ENCODE measurements at regions not wholly inside any gene's neighbourhood (a gene's known extent, or its start where the extent isn't known, plus 50 kb on each side); places are given as distances from the start of the nearest gene placed in this dataset.

- TF ChIP-seq, protein P1, sequence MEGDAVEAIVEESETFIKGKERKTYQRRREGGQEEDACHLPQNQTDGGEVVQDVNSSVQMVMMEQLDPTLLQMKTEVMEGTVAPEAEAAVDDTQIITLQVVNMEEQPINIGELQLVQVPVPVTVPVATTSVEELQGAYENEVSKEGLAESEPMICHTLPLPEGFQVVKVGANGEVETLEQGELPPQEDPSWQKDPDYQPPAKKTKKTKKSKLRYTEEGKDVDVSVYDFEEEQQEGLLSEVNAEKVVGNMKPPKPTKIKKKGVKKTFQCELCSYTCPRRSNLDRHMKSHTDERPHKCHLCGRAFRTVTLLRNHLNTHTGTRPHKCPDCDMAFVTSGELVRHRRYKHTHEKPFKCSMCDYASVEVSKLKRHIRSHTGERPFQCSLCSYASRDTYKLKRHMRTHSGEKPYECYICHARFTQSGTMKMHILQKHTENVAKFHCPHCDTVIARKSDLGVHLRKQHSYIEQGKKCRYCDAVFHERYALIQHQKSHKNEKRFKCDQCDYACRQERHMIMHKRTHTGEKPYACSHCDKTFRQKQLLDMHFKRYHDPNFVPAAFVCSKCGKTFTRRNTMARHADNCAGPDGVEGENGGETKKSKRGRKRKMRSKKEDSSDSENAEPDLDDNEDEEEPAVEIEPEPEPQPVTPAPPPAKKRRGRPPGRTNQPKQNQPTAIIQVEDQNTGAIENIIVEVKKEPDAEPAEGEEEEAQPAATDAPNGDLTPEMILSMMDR (conservative IDR thresholded peaks at IDR 0.05), result no peak
- H3K27ac ChIP-seq, result no peak overlapping the region
These were observed 360.6 kb downstream of the BRD1 start for GRCh38 chr22:49466878-49467595.

DNA sequence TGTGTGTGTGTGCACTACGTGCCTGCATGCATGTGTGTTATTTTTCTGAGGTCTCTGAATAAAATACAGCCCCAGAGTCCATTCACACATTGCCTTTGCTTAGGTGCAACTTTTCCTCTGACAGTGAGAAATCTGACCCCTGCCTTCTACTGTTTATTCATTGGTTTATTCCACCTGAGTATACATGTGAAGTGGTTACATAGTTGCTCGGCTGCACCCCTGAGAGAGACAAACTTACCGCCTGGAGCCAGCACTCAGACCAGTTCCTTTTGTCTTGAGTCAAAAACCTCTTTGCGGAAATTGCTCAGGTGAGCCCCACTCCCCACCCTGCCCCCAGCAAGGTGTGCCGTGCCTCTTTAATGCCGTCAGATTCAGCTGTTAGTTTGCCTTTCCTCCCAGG is 363.6 kb downstream of the BRD1 start:
- H3K27ac ChIP-seq, result no peak overlapping the region
- TF ChIP-seq, protein P1 (conservative IDR thresholded peaks at IDR 0.05), result no peak

DNA sequence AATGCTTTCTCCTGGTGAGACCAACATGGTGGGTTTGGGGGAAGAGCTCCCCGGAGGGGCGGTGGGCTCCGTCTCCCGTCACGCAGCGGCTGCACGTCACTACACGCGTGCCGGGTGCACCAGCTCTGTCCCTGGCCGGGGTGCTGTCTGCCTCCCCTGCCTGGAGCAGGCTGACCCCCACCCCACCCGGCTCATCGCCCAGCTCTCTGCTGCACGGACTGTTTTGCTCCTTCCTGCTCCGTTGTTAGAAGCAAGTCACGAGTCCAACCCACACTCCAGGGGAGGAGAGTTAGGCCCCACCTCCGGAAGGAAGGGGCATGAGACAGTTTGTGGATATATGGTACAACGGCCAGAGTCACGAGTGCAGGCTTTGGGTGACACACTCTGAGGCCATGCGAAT is 364.9 kb downstream of the BRD1 start:
- TF ChIP-seq, protein P1 (conservative IDR thresholded peaks at IDR 0.05), result no peak
- H3K27ac ChIP-seq, result no peak overlapping the region

DNA sequence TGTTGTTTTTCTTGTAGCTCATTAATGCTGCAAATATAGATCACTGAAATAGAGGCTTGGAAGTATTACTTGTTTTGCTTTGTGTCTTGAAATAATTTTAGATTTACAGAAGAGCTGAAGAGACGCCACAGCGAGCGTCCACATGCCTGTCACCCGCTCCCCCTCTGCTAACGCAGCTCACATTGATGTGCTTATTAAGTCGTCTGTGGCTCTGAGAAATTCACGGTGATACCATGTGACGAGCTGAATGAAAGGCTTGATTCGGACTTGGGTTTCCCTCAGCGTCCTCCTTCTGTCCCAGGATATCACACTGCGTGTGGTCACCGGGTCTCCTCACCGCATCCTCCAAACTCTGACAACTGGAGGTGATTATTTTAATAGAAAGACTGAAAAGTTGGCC is 365.4 kb downstream of the BRD1 start:
- TF ChIP-seq, protein P1 (conservative IDR thresholded peaks at IDR 0.05), result no peak
- H3K27ac ChIP-seq, result no peak overlapping the region

DNA sequence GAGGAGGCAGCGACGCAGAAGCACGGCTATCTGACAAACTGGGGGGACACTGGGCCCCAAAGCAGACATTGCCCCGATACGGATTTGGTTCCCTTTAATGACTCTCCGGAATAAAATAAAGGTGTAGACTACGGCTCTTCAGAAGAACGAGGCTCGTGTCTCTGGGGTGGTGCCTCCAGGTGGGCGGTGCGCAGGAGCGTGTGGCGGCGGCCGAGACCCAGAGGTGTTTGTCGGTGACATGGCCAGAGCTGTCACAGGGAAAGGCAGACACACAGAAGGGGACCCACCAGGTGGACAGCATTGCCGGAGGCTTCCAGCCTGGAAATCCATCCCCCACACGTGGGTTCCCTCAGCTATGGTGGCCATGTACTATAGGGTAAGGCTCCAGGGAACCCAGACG is 366.0 kb downstream of the BRD1 start:
- TF ChIP-seq, protein P1 (conservative IDR thresholded peaks at IDR 0.05), result no peak
- no peak overlapping the region for H3K27ac ChIP-seq

- H3K27ac ChIP-seq, result no peak overlapping the region
- TF ChIP-seq, protein P1 (conservative IDR thresholded peaks at IDR 0.05), result no peak
These were observed 366.9 kb downstream of the BRD1 start for GRCh38 chr22:49460592-49461281.

GRCh38 chr22:49460091-49460490 is 367.6 kb downstream of the BRD1 start:
- H3K27ac ChIP-seq, result no peak overlapping the region
- TF ChIP-seq, protein P1 (conservative IDR thresholded peaks at IDR 0.05), result no peak

All from VCaP (cell line).